ENCODE measurements at regions not wholly inside any gene's neighbourhood (a gene's known extent, or its start where the extent isn't known, plus 50 kb on each side); places are given as distances from the start of the nearest gene placed in this dataset.

DNA sequence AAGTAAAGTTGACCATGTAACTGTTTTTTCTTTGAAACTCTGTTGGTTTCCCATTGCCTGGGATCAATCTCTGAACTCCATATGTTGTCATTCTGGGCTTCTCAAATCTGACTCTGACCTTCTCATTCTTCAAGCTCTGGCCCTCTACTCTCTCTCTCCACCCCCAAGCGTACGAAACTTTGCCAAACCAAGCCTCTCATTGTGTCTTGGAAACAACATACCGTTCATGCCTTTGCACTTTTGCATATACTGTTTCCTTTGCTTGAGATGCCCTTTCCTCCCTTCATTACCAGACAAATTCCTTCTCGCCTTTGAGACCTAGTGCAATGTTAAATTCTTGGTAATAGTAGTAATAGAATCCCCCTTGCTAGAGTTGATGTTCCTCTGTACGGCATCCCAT is 113.7 kb downstream of the OLFM4 start:
- Histone ChIP-seq H3K4me3 (ENCODE audit: low read length) (no peak overlapping the region), H3K27me3 (ENCODE audit: control insufficient read depth, insufficient read depth, low read length) (no peaks in the 10 kb centered on the region), H3K4me1 (ENCODE audit: control insufficient read depth, insufficient read depth, low read length) (no peaks in the 10 kb centered on the region), H3K9me3 (ENCODE audit: control insufficient read depth, low read depth, low read length) (no peaks in the 10 kb centered on the region), H3K36me3 (ENCODE audit: control insufficient read depth, insufficient read depth, low read length) (no peaks in the 10 kb centered on the region), H3K27ac (ENCODE audit: low read length) (no peak overlapping the region)
- no peak for DNase-seq
- WGBS (ENCODE audit: insufficient coverage, low lambda C conversion rate), result 87% methylated on average over 3 of the region's 5 CpGs

DNA sequence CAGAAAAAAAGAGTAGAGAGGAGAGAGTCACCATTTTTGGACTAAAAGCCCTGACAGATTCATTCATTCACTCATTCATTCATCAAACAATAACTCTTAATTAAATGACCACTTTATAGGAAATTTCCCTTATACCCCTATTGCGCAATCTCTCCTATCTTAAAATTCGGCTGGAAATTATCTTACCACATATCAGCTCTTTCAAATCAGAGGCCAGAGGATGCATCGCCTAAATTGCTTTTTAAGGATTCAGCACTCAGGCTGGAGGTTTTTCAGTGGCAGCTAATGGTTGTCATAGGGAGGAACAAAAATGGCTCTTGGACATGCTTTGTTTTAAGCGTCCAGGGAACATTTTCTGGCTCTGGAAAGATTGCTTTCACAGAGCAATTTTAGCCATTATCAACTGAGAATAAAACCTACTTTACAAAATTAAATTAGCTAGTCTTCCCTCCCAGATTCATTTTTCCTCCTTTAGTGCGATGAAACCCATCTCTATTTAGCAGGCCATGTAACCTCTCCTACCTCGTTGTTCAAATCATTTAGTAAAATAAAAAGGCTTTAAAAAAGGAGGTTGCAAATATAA is 115.2 kb downstream of the OLFM4 start:
- 65% methylated on average over 2 of the region's 6 CpGs for WGBS (ENCODE audit: insufficient coverage, low lambda C conversion rate)
- no peaks in the 10 kb centered on the region for H3K27me3 ChIP-seq (ENCODE audit: control insufficient read depth, insufficient read depth, low read length)
- no peak overlapping the region for H3K4me3 ChIP-seq (ENCODE audit: low read length)
- H3K4me1 ChIP-seq (ENCODE audit: control insufficient read depth, insufficient read depth, low read length), result no peaks in the 10 kb centered on the region
- H3K27ac ChIP-seq (ENCODE audit: low read length), result no peak overlapping the region
- H3K36me3 ChIP-seq (ENCODE audit: control insufficient read depth, insufficient read depth, low read length), result no peaks in the 10 kb centered on the region
- H3K9me3 ChIP-seq (ENCODE audit: control insufficient read depth, low read depth, low read length), result no peaks in the 10 kb centered on the region
- no peak for DNase-seq

DNA sequence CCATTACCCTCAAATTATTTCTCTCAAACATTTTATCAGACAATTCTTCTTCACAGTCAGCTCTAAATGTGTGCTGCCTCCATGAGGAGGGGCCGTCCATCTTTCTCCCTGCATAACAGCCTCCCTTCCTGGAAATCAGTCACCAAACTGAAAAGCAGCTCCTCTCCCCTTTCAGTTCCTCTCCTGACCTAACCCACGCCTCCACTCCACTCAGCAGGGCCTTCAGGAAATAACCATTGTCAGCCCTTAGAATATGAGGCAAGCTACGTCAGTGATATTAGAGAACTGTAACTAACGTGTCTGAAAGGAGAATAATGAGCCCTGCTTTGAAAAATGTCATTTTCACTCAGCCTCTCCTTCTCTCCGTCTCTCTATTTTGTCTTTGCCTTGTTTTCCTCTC is 116.2 kb downstream of the OLFM4 start:
- no peak overlapping the region for H3K4me3 ChIP-seq (ENCODE audit: low read length)
- H3K36me3 ChIP-seq (ENCODE audit: control insufficient read depth, insufficient read depth, low read length), result no peaks in the 10 kb centered on the region
- DNase-seq, result no peak
- 81% methylated on average over 2 of the region's 5 CpGs for WGBS (ENCODE audit: insufficient coverage, low lambda C conversion rate)
- no peaks in the 10 kb centered on the region for H3K9me3 ChIP-seq (ENCODE audit: control insufficient read depth, low read depth, low read length)
- H3K27me3 ChIP-seq (ENCODE audit: control insufficient read depth, insufficient read depth, low read length), result no peaks in the 10 kb centered on the region
- no peak overlapping the region for H3K27ac ChIP-seq (ENCODE audit: low read length)
- no peaks in the 10 kb centered on the region for H3K4me1 ChIP-seq (ENCODE audit: control insufficient read depth, insufficient read depth, low read length)

DNA sequence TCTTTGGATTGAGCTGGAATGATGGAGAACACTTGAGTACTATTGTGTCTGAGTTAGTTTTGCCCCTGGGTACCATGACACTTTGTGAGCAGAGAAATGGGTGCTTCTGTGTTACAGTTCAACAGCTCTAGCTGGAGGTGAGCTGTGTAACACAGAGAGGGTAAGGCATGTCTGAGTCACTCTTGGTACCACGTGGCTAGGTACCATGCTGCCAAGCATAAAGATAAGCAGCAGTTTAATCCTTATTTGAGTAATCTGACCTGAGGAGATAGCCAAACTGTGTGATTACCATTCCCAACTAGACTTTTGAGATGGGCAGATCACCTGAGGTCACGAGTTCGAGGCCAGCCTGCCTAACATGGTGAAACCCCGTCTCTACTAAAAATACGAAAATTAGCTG is 122.0 kb downstream of the OLFM4 start:
- Histone ChIP-seq H3K9me3 (ENCODE audit: control insufficient read depth, low read depth, low read length) (no peaks in the 10 kb centered on the region), H3K4me3 (ENCODE audit: low read length) (no peak overlapping the region), H3K4me1 (ENCODE audit: control insufficient read depth, insufficient read depth, low read length) (no peaks in the 10 kb centered on the region), H3K27me3 (ENCODE audit: control insufficient read depth, insufficient read depth, low read length) (no peaks in the 10 kb centered on the region), H3K27ac (ENCODE audit: low read length) (no peak overlapping the region), H3K36me3 (ENCODE audit: control insufficient read depth, insufficient read depth, low read length) (no peaks in the 10 kb centered on the region)
- DNase-seq, result no peak
- no CpG with 5 or more reads among the region's 5 CpGs for WGBS (ENCODE audit: insufficient coverage, low lambda C conversion rate)

DNA sequence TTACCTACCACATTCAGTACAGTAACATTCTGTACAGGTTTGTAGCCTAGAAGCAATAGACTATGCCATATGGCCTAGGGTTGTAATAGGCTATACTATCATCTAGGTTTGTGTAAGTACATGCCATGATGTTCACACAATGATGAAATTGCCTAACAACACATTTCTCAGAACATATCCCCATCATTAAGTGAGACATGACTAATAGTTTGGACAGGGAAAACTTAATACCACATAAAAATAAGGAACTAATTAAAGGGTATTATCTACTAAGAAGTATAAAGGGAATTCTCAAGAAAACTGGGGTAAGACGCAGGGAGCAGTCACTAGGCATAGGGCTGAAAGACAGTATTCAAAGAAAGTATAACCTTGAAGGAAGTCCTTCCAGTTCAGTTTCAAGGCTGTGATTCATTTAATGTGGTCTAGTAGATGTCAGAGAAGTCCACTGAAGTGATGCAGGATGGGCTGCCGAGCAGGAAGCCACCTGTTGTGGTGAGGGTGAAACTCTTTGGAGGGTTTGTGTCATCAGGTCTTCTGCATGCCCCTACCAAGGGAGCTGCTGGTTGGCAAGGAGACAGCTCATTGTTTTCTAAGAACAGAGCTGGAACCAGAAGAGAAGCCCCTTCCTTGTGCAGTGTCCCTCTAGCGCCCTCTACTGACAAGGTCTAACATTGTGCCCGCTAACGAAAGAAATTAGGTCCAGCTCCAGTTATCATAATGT is 122.9 kb downstream of the OLFM4 start:
- Histone ChIP-seq H3K36me3 (ENCODE audit: control insufficient read depth, insufficient read depth, low read length) (no peaks in the 10 kb centered on the region), H3K27me3 (ENCODE audit: control insufficient read depth, insufficient read depth, low read length) (no peaks in the 10 kb centered on the region), H3K9me3 (ENCODE audit: control insufficient read depth, low read depth, low read length) (no peaks in the 10 kb centered on the region), H3K4me3 (ENCODE audit: low read length) (no peak overlapping the region), H3K27ac (ENCODE audit: low read length) (no peak overlapping the region), H3K4me1 (ENCODE audit: control insufficient read depth, insufficient read depth, low read length) (no peaks in the 10 kb centered on the region)
- no CpG with 5 or more reads among the region's 5 CpGs for WGBS (ENCODE audit: insufficient coverage, low lambda C conversion rate)
- peak in 1 of 2 donors; percentile 15 for DNase-seq

DNA sequence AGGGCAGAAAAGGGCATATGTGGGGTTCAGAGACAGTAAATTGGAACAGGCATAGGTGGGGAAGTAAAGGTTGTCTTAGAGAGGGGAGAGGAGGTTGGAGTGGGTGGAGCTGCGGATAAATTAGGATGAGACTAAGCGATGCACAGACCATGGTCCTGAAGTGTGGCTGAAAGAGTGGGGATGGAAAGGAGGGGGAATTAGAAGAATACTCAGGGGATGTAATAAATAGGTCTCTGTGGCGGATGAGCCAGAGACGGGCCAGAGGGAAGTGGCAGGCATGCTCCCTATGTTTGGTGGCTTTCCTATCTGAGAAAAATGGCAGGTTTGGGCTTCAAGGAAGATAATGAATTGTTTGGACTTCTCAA is 123.4 kb downstream of the OLFM4 start:
- no peak for DNase-seq
- Histone ChIP-seq H3K4me1 (ENCODE audit: control insufficient read depth, insufficient read depth, low read length) (no peaks in the 10 kb centered on the region), H3K36me3 (ENCODE audit: control insufficient read depth, insufficient read depth, low read length) (no peaks in the 10 kb centered on the region), H3K4me3 (ENCODE audit: low read length) (no peak overlapping the region), H3K27ac (ENCODE audit: low read length) (no peak overlapping the region), H3K27me3 (ENCODE audit: control insufficient read depth, insufficient read depth, low read length) (no peaks in the 10 kb centered on the region), H3K9me3 (ENCODE audit: control insufficient read depth, low read depth, low read length) (no peaks in the 10 kb centered on the region)
- 14% methylated on average over 2 of the region's 4 CpGs for WGBS (ENCODE audit: insufficient coverage, low lambda C conversion rate)

DNA sequence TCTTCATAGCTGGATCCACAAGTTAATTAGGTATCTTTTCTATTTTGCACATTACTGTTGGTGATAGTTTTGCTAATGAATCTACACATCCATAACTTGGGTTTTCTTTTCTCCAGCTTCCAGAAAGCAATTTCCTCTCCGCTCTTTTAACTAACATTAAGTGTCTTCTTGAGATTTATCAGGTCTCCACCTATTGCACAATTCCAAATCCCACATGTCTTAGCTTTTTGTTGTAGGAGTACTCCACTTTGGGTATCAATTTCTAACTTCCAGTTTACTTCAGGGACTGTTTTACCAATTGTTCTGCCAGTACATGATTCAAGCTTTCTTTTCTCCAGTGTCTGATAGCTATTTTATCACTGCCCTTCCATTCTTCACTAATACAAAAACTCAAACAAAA is 129.6 kb downstream of the OLFM4 start:
- no peaks in the 10 kb centered on the region for H3K27me3 ChIP-seq (ENCODE audit: control insufficient read depth, insufficient read depth, low read length)
- no peaks in the 10 kb centered on the region for H3K36me3 ChIP-seq (ENCODE audit: control insufficient read depth, insufficient read depth, low read length)
- H3K27ac ChIP-seq (ENCODE audit: low read length), result no peak overlapping the region
- DNase-seq, result no peak
- no peak overlapping the region for H3K4me3 ChIP-seq (ENCODE audit: low read length)
- no peaks in the 10 kb centered on the region for H3K9me3 ChIP-seq (ENCODE audit: control insufficient read depth, low read depth, low read length)
- H3K4me1 ChIP-seq (ENCODE audit: control insufficient read depth, insufficient read depth, low read length), result no peaks in the 10 kb centered on the region
- 100% methylated on average over 1 of the region's 1 CpG for WGBS (ENCODE audit: insufficient coverage, low lambda C conversion rate)

DNA sequence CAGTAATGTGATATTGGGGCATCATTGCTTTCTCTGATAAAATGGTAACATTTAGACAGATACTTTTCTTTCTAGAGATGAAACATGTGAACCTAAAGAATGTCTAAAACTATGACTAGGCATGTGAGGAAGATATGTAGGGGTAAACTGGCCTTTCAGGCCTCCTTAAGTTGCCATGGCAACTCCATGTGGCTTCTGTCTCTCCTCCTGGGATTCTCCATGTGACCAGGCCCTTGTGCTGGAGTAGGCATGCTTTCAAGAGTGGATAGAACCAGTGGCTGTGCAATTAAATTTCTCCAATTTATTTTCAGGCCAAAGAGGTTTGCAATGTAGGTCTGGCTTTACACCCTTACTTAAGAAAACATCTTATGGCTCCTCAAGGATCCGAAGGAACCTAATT is 130.8 kb downstream of the OLFM4 start:
- Histone ChIP-seq H3K27me3 (ENCODE audit: control insufficient read depth, insufficient read depth, low read length) (no peaks in the 10 kb centered on the region), H3K27ac (ENCODE audit: low read length) (no peak overlapping the region), H3K36me3 (ENCODE audit: control insufficient read depth, insufficient read depth, low read length) (no peaks in the 10 kb centered on the region), H3K4me3 (ENCODE audit: low read length) (no peak overlapping the region), H3K4me1 (ENCODE audit: control insufficient read depth, insufficient read depth, low read length) (no peaks in the 10 kb centered on the region), H3K9me3 (ENCODE audit: control insufficient read depth, low read depth, low read length) (no peaks in the 10 kb centered on the region)
- DNase-seq, result no peak
- 100% methylated on average over 1 of the region's 1 CpG for WGBS (ENCODE audit: insufficient coverage, low lambda C conversion rate)

DNA sequence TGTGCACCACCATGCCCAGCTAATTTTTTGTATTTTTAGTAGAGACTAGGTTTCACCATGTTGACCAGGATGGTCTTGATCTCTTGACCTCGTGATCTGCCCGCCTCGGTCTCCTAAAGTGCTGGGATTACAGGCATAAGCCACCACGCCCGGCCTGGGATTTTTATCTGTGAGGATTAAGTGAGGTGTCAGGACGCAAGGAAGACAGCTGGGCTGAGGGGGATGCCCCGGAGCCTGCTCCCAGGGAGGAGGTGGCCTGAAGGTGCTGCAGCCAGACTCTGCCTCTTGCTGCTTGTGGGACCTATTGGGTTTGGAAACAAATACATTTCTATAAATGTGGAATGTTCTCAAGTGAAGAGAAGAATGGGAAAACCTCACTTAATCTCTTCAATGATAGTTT is 131.6 kb downstream of the OLFM4 start:
- DNase-seq, result no peak
- no CpG with 5 or more reads among the region's 7 CpGs for WGBS (ENCODE audit: insufficient coverage, low lambda C conversion rate)
- H3K9me3 ChIP-seq (ENCODE audit: control insufficient read depth, low read depth, low read length), result no peaks in the 10 kb centered on the region
- no peaks in the 10 kb centered on the region for H3K4me1 ChIP-seq (ENCODE audit: control insufficient read depth, insufficient read depth, low read length)
- H3K36me3 ChIP-seq (ENCODE audit: control insufficient read depth, insufficient read depth, low read length), result no peaks in the 10 kb centered on the region
- no peak overlapping the region for H3K4me3 ChIP-seq (ENCODE audit: low read length)
- H3K27me3 ChIP-seq (ENCODE audit: control insufficient read depth, insufficient read depth, low read length), result no peaks in the 10 kb centered on the region
- no peak overlapping the region for H3K27ac ChIP-seq (ENCODE audit: low read length)

DNA sequence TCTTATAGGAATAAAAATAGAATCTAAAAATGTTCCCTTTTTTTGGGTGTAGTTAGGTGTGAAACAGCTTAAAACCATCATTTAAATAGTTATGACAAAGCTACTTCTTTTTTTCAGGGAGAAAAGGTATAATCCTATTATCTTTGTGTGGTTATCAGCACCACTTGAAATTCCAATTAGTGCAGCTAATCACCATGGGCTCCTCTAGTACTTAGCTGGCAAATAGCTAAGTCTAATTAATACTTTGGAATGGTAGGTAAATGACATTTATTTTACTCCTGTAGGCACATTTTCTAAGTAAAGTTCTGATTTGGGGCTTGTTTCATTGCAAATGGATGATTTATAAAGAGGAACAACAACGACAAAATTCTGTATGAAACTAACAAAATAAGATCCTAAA is 132.6 kb downstream of the OLFM4 start:
- no peak for DNase-seq
- no peak overlapping the region for H3K27ac ChIP-seq (ENCODE audit: low read length)
- H3K4me3 ChIP-seq (ENCODE audit: low read length), result no peak overlapping the region
- H3K4me1 ChIP-seq (ENCODE audit: control insufficient read depth, insufficient read depth, low read length), result no peaks in the 10 kb centered on the region
- no peaks in the 10 kb centered on the region for H3K27me3 ChIP-seq (ENCODE audit: control insufficient read depth, insufficient read depth, low read length)
- no peaks in the 10 kb centered on the region for H3K9me3 ChIP-seq (ENCODE audit: control insufficient read depth, low read depth, low read length)
- H3K36me3 ChIP-seq (ENCODE audit: control insufficient read depth, insufficient read depth, low read length), result no peaks in the 10 kb centered on the region
- WGBS (ENCODE audit: insufficient coverage, low lambda C conversion rate), result 83% methylated on average over 1 of the region's 1 CpG

DNA sequence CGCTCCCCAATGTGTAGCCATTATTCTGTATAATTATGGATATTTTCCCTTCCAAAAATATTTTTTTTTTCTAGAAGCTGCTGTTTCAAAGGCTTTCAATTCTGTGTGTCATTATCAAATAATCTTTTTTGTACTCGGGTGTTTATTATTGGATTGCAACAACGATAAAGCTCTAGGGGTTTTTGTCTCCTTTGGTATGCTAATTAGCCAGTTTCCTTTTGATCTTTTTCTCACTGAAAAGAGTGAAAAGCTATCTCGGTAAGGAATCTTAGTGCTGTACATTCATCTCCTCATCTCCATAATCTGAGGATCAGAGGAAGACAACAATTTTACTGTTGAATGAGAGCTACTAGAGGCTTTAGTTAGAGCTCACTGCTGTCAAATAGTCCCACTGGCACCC is 136.6 kb downstream of the OLFM4 start:
- Histone ChIP-seq H3K9me3 (ENCODE audit: control insufficient read depth, low read depth, low read length) (no peaks in the 10 kb centered on the region), H3K4me3 (ENCODE audit: low read length) (no peak overlapping the region), H3K36me3 (ENCODE audit: control insufficient read depth, insufficient read depth, low read length) (no peaks in the 10 kb centered on the region), H3K27ac (ENCODE audit: low read length) (no peak overlapping the region), H3K27me3 (ENCODE audit: control insufficient read depth, insufficient read depth, low read length) (no peaks in the 10 kb centered on the region), H3K4me1 (ENCODE audit: control insufficient read depth, insufficient read depth, low read length) (no peaks in the 10 kb centered on the region)
- no peak for DNase-seq
- WGBS (ENCODE audit: insufficient coverage, low lambda C conversion rate), result 100% methylated on average over 1 of the region's 4 CpGs
